ENCODE measurements at regions not wholly inside any gene's neighbourhood (a gene's known extent, or its start where the extent isn't known, plus 50 kb on each side); places are given as distances from the start of the nearest gene placed in this dataset.
"Not testable (repeated sequence)": the region's sequence is repeated elsewhere in the genome, so short reads cannot be mapped to it uniquely, and the experiment has no call there.

- no peak for DNase-seq
These were observed 300.0 kb upstream of the ALG10B start for GRCh38 chr12:38016602-38017001.

DNA sequence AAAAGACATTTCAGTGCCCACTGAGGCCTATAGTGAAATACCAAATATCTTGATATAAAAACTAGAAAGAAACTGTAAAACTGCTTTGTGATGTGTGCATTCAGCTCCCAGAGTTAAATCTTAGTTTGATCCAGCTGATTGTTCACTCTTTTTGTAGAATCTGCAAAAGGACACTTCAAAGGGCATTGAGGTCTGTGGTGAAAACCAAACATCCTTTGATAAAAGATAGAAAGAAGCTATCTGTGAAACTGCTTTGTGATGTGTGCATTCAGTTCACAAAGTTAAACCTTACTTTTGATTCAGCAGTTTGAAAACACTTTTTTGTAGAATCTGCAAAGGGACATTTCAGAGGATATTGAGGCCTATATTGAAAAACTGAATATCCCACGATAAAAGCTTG is 290.7 kb upstream of the ALG10B start:
- DNase-seq = no peak

DNA sequence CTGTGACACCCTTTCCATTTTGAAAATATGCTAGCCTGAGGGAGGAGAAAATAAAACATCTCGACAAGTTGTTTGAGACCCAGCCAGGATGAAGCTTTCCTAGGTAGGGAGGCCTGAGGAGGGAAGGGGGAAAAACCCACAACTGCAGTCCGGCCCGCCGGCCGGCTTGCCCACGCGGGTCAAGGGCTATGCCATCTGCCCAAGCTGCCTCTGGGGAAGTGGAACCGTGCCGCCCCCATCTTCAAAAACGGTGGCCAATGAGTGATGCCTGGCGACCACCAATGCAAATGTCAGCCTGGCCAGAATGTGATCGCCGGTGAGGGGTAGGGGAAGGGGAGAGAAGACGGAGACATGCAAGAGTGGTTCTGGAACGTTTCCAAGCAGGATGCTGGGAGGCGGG is 263.5 kb upstream of the ALG10B start:
- DNase-seq = no peak

DNA sequence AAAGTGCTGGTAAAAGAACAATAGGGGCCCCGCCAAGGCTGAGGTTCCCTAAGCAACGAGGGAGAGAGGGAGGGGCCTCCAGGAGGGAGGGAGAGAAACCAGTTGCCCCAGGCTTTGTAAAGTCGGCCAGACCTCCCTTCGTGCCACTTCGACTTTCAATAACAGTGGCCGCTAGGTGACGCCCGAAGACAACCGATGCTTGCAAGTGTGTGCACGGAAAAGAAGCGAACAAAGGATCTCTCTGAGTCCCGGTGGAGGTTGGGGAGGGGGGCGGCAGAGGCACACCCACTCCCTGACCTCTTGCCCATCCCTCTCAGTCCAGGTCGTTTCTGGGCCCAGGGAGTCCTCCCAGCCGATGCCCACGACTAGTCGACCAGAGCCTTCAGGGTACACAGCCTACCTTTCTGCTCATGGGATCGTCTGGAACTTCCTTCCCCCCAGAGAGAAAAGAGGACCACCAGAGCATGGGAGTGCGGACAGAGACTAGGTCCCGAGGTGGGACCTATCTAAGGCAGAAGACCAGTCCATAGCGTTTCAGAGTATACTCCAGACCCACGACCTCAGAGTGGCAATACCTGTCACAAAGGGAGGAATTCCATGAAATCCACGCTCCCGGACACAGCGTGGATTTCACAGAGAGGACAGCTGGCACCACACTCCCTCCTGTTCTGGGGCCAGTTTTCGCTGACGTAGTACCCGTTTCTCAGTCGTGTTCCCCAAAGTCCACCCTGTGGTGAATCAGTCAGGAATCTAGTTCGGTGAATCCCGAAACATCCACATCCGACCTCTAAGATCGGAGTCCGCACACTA is 262.7 kb upstream of the ALG10B start:
- no peak for DNase-seq

GRCh38 chr12:38056701-38057689 is 259.6 kb upstream of the ALG10B start:
- no peak for DNase-seq

- DNase-seq = no peak
These were observed 216.9 kb upstream of the ALG10B start for GRCh38 chr12:38099686-38100085.

- no peak for DNase-seq
These were observed 214.8 kb upstream of the ALG10B start for GRCh38 chr12:38101753-38102152.

GRCh38 chr12:38102197-38102596 is 214.4 kb upstream of the ALG10B start:
- DNase-seq = no peak

GRCh38 chr12:38110026-38110699 is 206.4 kb upstream of the ALG10B start:
- no peak for DNase-seq

DNA sequence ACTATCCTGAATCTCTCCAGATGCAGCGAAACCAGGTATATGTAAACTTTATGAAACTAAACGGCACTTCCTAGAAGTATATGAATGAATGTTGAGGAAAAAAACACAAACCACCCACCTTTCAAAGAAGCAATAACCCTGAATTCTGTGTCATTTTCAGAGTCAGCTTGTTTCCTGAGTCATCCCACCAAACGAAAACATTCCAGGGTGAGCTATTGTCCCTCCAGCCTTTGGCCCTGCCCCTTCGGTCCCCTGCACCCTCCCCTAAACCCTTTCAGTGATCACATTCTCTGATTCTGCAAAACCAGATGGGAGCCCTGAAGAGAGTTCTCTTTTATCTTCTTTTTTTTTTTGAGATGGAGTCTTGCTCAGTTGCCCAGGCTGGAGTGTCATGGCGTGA is 202.6 kb upstream of the ALG10B start:
- no peak for DNase-seq

DNA sequence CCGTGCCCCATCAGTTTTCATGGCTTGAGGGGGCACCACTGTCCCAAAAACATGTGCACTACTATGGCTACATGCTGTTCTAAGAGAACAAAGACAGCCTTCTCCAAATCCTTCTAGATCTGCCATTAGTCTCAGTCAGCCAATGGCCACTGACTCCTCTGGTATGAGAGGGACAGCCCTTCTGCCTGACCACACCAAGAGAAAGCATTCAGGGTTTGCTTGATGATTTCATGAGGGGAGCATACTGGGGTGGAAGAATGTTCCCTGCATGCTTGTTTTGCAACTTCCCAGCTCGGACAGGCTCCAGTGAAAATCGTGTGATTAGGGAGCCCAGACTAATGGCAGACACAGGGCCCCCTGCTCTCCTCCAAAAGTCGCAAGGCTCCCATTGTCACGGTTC is 199.6 kb upstream of the ALG10B start:
- no peak for DNase-seq

- no peak for DNase-seq
These were observed 197.9 kb upstream of the ALG10B start for GRCh38 chr12:38118632-38119031.

GRCh38 chr12:38120438-38120837 is 196.1 kb upstream of the ALG10B start:
- no peak for DNase-seq

- not testable (repeated sequence) for DNase-seq
These were observed 193.5 kb upstream of the ALG10B start for GRCh38 chr12:38123028-38123427.

- no peak for DNase-seq
These were observed 192.9 kb upstream of the ALG10B start for GRCh38 chr12:38123566-38124246.

DNA sequence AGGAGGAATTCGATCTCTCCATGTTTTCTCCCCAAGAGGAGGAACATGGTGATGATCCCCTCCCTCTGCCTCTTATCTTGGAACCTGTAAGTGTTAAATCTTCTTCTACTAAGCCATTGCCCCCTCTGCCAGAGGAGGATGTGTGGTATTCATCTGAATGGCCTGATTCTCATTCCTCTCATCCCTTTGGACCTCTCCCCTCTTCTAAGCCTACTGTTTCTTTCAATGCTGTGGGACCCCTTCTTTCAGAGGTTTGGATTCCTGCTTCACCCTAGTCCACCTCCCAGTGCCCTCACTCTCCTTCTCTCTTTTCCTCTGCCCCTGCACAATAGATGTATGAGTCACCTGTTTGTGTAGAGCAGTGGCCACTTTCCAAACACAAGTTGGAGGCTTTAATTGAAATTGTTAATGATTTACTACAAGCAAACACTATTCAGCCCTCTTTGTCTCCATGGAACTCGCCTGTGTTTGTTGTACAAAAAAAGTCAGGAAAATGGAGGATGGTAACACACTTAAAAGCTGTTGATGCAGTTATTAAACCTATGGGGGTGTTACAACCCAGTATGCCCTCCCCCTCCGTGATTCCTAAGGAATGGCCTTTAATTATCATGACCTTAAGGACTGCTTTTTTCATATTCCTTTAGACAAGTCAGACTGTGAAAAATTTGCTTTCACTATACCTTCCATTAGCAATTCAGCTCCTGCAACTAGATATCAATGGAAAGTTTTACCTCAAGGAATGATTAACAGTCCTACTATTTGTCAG is 192.1 kb upstream of the ALG10B start:
- no peak for DNase-seq

DNA sequence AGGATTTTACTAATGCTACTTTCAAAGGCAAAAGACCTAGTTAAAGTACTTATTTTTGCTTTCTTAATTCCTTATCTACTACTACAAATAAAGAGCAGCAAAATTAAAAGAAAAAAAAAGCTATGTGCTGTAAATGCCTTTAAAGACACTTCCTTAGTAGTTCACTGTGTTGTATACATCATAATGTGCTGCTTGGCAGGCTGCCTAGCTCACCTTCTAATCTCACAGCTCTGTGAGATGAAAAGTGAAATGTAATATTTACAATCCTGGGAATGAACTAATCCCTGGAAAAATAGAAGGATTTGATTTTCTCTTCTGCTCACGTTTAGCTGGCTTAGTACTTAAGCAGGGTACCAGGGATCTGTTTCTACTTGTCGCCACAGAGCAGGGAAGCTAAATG is 184.4 kb upstream of the ALG10B start:
- no peak for DNase-seq

- DNase-seq = no peak
These were observed 179.3 kb upstream of the ALG10B start for GRCh38 chr12:38137287-38137686.

DNA sequence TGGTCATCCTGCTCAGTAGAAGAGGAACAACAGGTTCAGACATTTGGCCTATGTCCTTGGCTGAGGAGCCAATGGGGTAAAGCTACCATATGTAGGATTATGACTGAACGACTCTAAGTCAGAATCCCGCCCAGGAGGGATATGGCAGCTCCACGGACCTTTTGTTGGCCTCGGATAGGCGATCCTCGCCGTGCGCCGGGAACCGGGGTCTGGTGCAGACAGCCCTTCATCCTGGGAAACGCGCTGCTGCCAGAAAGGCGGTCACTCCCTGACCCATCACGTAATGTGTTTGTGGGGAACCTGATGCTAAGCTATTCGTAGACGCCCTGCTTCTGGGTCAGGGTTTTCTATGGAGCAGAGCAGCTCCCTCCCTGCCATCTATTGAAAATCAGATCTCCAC is 178.9 kb upstream of the ALG10B start:
- DNase-seq = no peak

- peak; percentile 25 to 91 for DNase-seq
These were observed 178.1 kb upstream of the ALG10B start for GRCh38 chr12:38138225-38139221.

- no peak for DNase-seq
These were observed 177.1 kb upstream of the ALG10B start for GRCh38 chr12:38139456-38139855.

Measured in inflammatory macrophage treated with lipopolysaccharide for 1 hour (primary cell).